PC-3 (cell line): ENCODE measurements at regions not wholly inside any gene's neighbourhood (a gene's known extent, or its start where the extent isn't known, plus 50 kb on each side); places are given as distances from the start of the nearest gene placed in this dataset.

ENCODE experiments used
- EZH2phosphoT487 ChIP-seq: fragments of 300-600 bp; sonication (generic); IDR thresholded peaks from 2 replicates; pipeline ENCODE4 v1.6.1; 2018; ENCODE audit warnings: mild to moderate bottlenecking, antibody characterized with exemption, low read length, borderline replicate concordance
- TF ChIP-seq, protein P1 (sequence below): fragments of 300-600 bp; sonication (generic); conservative IDR thresholded peaks from 2 replicates; pipeline ENCODE4 v1.5.1; 2017; ENCODE audit warnings: antibody characterized with exemption, low read depth, mild to moderate bottlenecking, low read length

- TF ChIP-seq, protein P1, sequence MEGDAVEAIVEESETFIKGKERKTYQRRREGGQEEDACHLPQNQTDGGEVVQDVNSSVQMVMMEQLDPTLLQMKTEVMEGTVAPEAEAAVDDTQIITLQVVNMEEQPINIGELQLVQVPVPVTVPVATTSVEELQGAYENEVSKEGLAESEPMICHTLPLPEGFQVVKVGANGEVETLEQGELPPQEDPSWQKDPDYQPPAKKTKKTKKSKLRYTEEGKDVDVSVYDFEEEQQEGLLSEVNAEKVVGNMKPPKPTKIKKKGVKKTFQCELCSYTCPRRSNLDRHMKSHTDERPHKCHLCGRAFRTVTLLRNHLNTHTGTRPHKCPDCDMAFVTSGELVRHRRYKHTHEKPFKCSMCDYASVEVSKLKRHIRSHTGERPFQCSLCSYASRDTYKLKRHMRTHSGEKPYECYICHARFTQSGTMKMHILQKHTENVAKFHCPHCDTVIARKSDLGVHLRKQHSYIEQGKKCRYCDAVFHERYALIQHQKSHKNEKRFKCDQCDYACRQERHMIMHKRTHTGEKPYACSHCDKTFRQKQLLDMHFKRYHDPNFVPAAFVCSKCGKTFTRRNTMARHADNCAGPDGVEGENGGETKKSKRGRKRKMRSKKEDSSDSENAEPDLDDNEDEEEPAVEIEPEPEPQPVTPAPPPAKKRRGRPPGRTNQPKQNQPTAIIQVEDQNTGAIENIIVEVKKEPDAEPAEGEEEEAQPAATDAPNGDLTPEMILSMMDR: no peak
- no peak for TF ChIP-seq EZH2phosphoT487
Observed at GRCh38 chr6:22752522-22752921, 183.2 kb downstream of the HDGFL1 start.
